ENCODE measurements at regions not wholly inside any gene's neighbourhood (a gene's known extent, or its start where the extent isn't known, plus 50 kb on each side); places are given as distances from the start of the nearest gene placed in this dataset.

- DNase-seq: no peak
Measured at GRCh38 chr9:1337169-1337568, 287.0 kb downstream of the DMRT2 start.

GRCh38 chr9:1340390-1340789, 290.2 kb downstream of the DMRT2 start:
- no peak for DNase-seq

GRCh38 chr9:1353291-1353690, 303.1 kb downstream of the DMRT2 start:
- no peak for DNase-seq

GRCh38 chr9:1354086-1354485, 303.9 kb downstream of the DMRT2 start:
- peak; percentile 1 for DNase-seq

GRCh38 chr9:1354606-1355005, 304.4 kb downstream of the DMRT2 start:
- DNase-seq: no peak

GRCh38 chr9:1355656-1356055, 305.5 kb downstream of the DMRT2 start:
- DNase-seq: no peak

DNA sequence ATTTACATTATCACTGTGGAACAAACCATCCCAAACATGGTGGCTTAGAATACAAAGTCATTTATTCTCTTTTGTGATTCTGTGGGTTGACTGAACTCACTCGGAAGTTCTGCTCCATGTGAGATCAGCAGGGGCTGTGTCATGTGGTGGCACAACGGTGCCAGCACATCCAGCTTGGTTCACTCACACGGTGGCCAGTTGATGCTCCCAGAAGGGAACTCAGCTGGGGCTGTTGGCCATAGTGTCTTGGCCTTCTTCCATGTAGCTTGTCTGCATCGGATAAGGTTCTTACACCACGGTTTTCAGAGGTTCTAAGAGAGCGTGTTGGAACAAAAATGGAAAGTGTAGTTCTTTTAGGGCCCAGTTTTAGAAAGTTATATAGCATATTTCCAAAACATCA, 312.7 kb downstream of the DMRT2 start:
- no peak for DNase-seq

DNA sequence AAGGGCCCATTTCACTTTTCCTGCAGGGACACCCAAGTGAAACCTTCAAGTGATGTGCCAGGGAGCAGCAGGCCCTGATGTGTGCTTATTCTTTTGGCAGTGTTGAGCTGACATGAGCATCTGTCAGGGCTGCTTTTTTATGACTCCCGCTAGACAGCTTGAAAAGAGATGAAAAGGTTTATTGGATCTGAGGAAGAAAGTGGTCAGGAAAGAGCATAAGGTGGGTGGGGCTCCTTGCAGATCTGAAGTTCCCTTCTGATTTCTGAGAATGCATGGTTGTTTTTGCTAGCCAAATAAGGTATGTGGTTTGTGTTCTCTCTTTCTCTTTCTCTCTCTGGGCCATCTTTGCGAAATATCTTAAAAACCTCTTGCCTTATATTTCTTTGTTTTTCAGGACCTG, 316.1 kb downstream of the DMRT2 start:
- DNase-seq: no peak

GRCh38 chr9:1369297-1369696, 319.1 kb downstream of the DMRT2 start:
- no peak for DNase-seq

DNA sequence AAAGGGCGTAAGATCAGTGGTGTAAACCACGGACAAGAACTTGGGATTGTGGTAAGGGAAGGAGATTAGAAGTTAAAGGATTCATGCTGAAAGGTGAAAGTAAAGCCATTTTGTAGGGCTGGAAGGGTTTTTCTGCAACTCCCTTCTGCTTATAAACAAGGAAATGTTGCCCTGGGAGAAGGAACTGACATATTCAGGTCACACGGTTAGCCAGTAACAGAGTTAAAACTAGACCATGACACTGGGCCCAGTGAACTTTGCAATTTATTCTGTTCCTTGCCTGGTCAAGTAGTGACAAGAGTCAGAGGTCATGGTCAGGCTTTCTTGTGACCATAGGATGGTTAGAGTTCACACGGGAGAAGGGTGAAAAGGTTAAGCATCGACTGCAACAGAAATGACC, 323.3 kb downstream of the DMRT2 start:
- DNase-seq: no peak

DNA sequence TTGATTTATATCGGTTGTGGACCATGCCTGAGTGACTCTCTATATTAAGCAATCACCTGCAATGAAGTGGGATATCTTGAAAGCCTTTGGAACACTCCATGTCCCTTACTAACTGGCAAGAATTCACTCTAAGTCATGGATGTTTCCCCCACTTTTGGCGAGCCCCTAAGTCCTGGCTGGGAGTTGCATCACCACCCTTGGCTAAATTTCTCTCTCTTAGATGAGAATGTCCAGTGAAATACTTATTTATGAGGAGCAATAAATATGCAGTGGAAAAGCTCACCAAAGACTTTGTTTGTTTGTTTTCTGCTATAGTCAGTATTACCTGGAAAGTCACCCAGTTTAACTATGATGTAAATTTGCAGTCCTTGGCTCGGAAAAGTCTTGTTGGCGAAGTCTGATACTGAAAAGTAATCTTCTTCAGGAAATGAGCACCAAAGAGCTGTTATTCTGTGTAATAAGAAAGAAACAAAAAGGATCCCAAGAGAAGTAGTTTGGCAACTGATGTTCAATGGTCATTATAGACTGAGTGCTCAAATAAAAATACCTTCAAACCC, 333.8 kb downstream of the DMRT2 start:
- no peak for DNase-seq

DNA sequence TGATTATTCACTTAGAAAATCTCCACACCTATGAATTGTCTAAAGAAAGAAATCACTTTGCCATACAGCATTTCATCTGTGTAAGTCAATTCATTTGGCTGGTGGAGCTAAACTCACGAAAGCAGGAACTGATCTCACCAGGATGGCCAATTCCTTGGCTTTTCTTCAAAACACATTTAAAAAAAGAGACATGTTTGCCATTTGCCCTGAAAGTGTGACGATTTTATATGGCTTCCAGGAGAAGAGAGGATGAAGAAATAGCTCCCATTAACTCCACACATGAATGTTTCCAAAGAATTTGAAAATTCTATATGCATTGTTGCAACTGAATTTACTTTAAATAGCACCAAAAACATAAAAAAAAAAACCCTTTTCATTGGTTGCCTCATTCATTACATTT, 334.7 kb downstream of the DMRT2 start:
- DNase-seq: no peak

DNA sequence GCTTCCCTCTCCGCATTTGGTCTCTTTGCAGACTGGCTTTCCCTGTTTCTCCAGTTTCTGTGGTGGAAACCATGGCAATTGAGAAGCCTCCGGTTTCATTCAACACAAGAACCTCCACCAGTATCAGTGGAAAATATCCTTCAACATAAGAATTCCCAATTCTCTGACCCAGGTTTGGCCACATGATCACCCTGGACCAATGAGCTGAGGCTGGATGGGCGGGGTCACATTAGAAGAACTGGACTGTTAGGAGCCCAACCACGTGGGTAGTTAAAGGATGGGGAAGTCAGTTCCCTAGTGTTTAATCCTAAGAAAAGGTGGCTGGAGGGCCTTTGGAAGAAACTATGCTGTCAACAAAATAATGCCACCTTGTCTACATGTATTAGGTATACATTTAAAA, 336.3 kb downstream of the DMRT2 start:
- DNase-seq: no peak

GRCh38 chr9:1388216-1388615, 338.1 kb downstream of the DMRT2 start:
- DNase-seq: no peak

GRCh38 chr9:1400983-1401382, 350.8 kb downstream of the DMRT2 start:
- no peak for DNase-seq

GRCh38 chr9:1404940-1405339, 354.8 kb downstream of the DMRT2 start:
- no peak for DNase-seq

DNA sequence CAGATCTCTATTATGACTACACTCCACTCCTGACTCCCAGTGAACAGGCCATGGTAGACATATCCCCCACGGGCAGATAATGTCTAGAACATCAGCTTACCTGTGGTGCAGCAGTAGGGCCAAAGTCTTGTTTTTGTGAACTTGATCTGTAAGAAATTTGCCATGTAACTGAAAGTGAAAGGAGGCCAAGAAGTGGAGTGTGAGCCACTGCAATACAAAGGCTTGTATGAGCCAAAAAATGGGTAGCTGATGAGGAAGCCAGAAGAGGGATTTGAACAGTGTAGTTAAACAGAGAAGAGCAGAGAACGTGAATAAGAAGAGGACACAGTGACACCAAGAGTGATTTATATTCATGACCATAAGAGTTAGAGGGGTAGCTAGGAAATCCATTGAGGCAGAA, 361.7 kb downstream of the DMRT2 start:
- DNase-seq: no peak

DNA sequence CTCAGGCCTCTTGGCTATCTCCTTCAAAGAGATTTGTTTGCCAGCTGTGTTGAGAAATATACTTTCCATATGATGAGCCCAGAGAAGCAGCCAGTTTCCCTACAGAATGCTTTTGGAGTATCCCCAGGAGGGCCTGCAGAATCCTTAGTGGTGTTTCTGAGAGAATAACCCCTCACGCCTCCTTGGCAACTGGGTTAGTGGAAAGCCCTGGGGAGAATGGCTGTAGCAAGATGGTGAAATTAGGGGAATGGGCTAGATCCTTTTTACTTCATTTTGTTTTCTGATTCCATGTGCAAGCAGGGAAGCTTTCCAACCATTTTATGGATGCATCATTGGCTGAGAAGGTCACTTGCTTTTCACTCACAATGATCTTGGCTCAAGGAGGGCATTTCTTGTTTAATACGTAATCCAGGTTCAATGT, 364.6 kb downstream of the DMRT2 start:
- no peak for DNase-seq

- no peak for DNase-seq
Measured at GRCh38 chr9:1415146-1415545, 365.0 kb downstream of the DMRT2 start.

DNA sequence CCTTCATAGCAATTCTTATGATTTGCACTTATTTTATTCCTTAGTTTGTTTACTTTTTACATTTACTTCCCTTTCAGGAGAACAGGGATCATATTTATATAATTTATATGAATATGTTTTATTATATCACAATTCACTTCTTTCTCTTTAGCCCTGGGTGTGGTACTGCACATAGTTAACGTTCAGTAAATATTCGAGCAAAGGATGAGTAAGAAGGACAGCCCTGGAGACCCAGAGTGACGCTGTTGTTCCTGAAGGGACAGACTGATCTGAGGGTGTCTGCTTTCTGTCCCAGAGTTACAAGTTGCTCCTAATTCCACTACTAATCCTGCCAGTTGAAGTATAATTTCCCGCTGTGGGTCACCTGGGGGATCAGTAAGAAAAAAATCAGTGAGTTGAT, 366.1 kb downstream of the DMRT2 start:
- no peak for DNase-seq

GRCh38 chr9:1421436-1421835, 371.3 kb downstream of the DMRT2 start:
- DNase-seq: no peak

DNA sequence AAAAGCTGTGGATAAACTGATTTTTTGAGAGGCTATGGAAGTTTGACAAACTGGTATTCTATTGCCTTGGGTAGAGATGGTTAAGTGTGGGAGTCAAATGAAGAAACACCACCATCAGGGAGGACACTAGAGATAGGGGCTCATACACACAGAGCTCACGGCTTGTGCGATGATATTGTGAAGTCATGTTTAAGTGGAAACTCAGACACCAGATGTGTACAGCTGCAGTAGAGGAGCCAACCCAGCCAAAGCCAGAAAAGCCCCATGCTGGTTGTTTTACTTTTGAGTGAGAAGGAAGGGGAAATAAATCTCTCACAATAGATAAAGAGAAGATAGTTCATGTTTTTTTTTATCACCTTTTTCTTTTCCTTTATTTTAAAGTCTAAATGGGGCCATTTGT, 377.7 kb downstream of the DMRT2 start:
- no peak for DNase-seq

GRCh38 chr9:1429297-1429696, 379.1 kb downstream of the DMRT2 start:
- no peak for DNase-seq

DNA sequence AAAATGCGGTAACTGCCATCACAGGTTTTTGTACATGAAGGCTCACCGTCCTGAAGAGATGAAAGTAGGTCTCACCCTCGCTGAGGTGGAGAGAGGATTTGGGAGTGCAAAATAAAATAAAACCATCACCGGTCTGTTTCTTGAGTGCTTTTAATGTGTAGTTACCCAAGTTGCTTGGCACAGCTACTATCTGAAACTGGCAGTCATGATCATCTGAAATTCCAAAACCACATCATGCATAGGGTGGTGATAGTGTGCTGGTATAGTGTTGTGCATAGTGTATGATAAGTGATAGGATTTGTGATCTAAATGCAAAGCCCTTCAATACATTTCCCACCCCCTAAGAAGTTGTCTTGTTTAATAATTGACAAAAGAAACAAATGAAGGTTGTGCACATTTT, 381.3 kb downstream of the DMRT2 start:
- no peak for DNase-seq

DNA sequence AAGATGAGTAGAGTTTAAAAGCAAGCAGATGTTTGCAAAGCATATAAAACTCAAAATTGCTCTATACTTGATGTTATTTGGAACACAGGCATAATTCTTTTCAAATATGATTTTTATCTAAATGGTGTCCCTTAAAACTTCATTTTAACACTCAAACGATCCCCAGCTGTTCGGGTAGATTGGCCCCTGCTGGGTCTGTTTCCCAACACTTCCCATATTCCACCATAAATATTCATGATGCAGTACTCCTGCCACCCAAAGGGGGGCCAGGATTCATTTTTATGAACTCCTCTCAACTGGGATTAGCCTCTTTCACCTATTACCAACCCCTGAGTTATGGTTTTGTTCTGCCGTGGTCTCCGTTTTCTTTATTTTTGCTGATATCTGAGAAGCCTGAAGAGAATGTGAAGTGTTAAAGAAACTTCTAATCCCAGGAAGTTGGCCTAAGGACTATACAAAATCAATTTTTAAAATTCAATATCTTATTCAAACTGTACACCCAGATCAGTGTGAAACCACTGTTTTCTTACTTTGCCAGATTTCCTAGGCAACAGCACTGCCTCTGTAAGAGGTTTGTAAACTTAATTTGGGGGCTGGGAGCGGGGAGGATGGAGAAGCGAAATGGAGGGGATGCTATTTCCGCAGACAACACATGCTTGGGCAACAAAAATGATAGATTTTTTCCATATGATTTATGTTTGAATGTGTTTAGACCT, 384.1 kb downstream of the DMRT2 start:
- no peak for DNase-seq
